ENCODE measurements at regions not wholly inside any gene's neighbourhood (a gene's known extent, or its start where the extent isn't known, plus 50 kb on each side); places are given as distances from the start of the nearest gene placed in this dataset.
"Not testable (repeated sequence)": the region's sequence is repeated elsewhere in the genome, so short reads cannot be mapped to it uniquely, and the experiment has no call there.

DNA sequence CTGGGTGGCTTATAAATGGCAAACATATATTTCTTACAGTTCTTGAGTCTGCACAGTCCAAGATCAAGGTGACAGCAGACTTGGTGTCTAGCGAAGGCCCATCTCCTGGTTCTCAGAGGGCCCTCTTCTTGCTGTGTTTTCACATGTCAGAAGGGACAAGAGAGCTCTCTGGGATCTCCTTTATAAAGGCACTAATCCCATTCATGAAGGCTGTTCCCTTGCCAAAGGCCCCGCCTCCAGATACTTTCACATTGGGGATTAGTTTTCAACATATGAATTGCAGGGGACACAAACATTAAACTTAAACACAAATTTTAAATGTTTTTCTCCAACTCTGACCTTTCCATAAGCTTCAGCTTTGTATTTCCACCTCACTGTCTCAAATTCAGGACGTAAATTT, 1135.0 kb upstream of the TENM3 start:
- no peak for DNase-seq (ENCODE audit: low spot score)

DNA sequence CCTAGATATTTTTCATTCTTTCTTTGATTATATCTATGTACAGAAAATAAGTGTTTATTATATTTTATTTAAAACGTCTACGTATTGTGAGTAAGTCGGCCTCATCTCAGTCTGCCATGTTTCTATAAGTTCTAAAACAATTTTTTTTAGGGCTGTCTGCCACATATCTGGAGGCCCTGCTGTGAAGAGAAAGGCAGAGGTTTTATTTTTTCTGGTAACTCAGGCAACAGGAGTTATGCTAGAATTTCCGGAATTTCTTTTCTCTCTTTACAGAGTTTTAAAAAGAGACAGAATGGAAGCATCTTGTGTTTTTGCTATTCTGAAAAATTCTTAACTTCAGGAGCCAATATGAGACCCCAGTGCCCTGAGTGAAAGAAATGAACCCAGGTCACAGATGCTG, 1124.0 kb upstream of the TENM3 start:
- DNase-seq (ENCODE audit: low spot score) = no peak

DNA sequence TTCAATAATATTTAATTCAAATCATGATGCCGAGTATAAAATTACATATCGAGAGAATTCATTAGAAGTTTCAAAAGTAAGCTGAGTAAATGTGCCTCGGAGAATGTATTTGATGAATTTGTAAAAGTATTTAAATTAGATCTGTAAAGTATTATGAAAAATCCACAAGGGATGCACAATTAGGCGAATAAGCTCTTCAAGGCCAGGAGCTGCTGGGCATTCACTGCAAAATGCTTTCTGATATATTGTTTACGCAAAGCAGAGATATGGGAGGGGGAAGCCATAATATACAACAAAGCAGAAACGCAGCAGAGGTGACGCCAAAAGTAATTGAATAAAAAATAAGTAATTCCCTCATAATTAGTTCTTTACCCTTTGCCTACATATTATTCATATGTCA, 1121.5 kb upstream of the TENM3 start:
- DNase-seq (ENCODE audit: low spot score) = no peak

DNA sequence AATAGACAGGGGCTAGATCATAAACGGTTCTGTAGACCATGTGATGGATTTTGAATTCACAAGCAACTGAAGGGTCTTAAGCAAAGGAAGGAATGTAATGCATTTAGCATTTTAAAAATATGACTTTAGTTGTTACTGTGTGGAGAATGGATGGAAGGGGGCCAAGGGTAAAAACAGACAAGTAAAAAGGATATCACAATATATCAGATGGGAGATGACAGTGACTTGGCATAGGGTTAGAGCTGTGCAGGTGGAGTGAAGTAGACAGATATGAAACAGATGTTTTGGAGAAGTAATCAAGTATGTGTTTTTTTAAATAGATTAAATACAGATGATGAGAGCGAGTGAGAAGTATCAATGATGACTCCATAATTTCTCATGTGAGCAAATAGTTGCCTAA, 1116.0 kb upstream of the TENM3 start:
- no peak for DNase-seq (ENCODE audit: low spot score)

DNA sequence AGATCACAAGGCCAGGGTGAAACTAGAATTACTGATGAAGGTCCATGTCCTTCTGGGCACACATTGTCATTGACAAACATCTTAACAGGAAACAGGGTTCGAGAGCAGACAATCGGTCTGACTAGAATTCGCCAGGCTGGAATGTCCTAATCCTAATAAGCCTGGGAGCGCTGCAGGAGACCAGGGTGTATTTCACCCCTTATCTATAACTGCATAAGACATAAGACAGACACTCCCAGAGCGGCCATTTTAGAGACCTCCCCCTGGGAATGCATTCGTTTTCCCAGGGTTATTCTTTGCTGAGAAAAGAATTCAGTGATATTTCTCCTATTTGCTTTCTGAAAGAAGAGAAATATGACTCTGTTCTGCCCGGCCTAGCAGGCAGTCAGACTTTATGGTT, 1112.9 kb upstream of the TENM3 start:
- DNase-seq (ENCODE audit: low spot score) = not testable (repeated sequence)

DNA sequence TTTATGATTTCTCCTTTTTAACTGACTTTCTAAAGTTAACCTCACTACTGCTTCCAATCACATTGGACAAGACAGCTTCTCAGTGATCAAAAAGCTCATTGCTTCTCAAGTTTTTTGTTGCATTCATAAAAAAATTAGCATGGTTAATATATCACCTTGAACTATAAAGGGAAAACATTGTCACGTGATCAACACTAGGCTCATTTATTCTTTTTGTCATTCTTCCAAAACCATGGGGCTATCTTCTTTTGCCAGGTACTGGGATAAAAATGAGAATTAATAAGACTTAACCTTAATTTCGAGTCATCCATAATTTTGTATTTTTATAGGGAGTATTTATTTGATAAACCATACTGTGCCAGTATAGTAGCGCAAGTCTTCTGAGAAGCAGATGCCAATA, 1105.9 kb upstream of the TENM3 start:
- no peak for DNase-seq (ENCODE audit: low spot score)

DNA sequence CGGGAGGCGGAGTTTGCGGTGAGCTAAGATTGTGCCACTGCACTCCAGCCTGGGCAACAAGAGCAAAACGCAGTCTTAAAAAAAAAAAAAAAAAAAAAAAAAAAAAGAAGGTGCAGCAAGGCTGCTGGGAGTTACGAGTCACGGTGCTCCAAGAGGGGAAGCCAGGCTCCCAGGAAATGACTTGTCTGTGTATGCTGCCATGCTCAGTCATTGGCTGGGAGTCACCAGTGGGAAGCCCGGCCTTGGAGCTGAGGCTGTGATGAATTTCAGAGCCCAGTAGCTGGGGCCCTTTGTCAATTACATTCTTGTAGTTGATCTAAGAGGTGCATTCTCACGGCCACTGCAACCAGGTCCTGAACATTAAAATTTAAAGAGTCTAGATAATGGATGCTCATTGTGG, 1105.1 kb upstream of the TENM3 start:
- no peak for DNase-seq (ENCODE audit: low spot score)

DNA sequence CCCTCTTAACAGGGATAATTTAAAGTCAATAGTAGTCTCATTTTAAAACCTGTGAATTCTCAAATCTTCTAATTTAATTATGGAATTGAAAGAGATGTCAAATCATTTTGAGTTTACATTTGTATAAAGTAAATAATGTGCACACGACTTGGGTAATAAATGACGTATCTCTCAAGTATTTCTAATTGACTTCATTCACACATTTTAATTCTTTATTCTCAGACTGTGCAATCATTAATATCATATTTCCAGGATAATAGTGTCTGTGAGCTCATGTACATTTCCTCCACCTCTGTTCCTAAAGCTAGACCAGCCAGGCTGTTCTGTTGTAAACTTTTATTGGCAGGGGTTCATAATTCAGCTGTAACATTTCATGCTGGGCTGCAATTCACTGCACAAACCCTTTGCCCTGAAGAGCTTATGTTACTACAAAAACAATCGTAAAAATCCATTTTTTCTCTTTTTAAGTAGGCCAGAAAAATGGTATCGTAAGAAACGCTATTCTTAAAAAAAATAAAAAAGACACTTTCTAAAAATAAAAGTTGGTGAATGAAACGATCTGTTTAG, 1103.1 kb upstream of the TENM3 start:
- DNase-seq (ENCODE audit: low spot score) = no peak

DNA sequence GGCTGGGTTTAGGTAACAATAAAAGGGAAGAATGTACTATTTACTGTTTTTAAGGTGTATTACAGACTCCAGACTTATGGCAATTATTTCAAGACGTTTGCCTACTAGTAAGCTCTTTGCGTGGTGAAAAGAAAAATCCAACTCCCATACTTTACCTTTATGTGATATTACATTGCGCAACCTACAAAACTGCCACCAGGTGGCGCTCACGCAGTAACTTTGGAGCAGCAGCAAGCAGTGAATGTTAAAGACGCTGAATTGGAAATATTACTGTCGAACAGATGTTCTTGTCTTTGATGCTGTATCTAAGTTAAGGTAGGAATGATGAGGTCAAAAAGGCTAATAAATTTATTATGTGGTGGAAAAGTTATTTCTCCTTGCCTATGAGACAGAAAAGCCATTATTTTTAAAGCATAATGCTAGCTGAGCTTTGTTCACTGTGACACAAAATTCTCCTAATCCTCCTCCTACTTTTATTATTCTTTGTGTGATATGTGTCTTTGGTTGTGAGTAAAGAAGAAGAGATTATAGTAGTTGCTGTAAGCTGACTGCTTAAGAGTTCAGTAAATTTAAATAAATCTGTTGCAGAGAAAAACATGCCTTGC, 1099.8 kb upstream of the TENM3 start:
- DNase-seq (ENCODE audit: low spot score) = peak; percentile 33

DNA sequence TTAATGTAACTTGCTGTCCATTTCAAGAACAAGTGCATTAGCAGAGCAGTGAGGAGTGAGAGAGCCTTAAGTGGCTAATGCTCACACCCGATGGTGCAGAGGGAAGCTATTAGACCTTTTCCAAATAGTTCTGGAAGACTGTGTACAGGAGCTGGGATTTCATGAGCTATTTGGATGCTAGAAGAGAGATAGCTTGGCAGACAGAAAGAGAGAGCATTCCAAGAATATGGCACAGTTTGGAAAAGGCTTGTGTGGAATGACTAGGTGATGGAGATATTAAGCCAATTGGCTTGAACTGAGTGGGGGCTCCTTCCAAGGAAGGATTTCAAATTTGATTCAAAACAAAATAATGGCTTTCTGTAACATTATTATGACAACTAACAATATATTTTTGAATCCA, 1097.2 kb upstream of the TENM3 start:
- no peak for DNase-seq (ENCODE audit: low spot score)

DNA sequence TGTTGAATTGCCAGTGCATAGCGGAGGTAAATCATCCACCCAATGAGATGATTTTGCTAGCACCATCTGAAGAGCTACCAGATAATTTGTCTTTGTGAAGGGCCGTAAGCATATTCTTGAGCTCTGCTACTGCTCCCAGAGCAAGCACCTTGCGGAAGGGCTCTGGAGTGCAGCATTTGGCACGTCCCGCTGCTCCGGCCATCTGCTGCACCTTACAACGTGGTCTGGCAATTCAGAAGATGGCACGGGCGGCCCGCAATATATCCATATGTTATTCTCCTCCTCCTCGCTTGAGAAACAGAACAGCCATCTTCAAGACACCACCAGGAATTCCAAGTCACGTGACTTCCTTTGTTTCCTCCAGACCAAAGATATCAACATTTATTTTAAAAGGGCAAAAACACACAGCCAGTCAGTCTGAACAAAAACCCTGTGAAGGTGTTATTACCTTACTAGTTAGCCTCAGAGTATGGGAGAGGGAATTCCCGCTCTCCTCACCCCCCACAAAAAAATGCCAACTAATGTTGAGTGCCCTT, 1095.7 kb upstream of the TENM3 start:
- DNase-seq (ENCODE audit: low spot score) = no peak

DNA sequence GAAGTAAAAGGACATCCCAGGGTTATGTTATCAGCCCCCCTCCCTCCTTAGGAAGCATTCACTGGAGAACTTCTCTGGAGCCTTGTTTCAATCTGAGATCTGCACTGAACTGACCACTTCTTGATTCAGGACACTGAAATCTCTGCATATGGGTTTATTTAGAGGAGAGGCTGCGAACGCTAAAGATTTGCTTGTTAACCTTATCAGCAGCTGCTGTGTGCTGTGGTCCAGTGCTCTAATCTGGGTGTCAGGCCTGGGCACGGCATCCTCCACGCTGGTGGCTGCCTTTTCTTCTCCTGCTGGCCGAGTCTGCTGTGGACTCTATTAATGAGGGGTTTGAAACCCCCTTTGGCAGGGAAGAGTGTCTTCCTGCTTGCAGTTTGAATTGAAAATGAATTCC, 1094.7 kb upstream of the TENM3 start:
- no peak for DNase-seq (ENCODE audit: low spot score)

DNA sequence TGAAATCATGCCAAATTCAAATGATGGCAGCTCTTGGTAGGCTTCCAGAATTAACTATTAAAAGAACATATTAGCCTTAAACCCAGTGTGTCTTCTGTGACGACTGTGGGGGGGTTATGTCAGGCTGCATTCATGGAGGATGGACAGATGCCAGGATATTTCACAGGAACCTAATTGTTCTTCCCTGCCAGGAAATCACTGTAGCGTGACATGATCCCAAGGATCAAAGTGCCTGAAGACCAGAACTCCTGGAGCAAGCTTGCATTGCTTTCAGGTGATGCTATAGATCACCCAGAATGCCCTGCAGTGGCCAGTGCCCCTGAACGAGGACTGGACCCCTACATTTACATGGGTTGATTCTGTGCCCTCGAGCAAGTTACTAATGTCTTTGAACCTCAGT, 1093.0 kb upstream of the TENM3 start:
- DNase-seq (ENCODE audit: low spot score) = no peak

DNA sequence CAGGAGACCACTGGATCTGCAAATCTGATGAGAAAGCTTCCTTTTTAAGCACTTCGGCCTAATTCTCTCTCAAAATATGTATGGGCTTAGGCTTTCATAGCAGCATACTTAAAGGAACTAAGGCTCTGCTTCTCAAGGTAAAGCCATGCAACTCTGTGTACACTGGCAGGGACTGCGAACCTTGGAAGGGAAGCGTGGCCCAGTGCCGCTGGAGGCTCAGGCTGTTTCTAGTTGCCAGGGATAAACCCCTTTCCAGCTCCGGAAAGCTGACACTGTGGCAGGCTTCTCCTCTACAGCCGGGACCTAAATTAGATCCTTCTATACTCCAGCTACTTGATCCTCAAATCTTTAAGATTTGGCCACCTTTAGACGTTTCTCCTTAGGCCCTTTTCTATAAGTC, 1091.3 kb upstream of the TENM3 start:
- DNase-seq (ENCODE audit: low spot score) = no peak

DNA sequence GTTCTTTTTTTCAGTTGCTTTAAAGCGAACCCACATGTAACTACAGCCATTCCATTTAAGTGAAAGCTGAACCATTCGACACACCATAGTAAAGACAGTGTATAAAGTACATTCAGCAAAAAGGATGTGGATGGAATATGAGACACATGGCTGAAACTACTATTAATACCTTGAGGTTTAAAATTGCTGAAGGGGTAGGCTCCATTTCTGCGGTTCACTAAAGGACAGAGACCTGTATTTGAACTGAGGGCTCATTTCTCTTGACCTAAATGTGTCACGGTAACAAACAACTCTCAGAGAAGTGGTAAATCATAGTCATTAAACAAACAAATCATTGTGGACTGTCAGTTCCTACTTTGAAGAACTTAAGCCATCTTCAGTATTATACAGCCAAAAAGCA, 1085.6 kb upstream of the TENM3 start:
- no peak for DNase-seq (ENCODE audit: low spot score)

DNA sequence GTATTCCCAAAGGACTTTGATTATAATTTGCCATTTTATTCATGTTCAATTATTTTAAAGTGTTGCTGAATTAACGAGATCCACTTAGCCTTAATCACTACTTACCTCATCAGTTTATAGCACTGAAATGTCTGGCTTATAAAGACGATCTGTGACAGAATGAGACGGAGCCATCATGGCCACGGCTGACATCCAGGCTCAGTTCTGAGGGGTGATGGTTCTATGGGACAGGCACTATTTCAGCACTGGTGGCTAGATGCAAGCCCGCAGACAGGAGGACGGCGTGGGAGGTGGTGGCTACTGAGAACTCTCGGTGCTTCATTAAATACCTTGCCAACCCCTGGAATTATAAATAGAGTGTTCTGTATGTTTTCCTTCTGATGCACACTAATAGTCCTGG, 1084.2 kb upstream of the TENM3 start:
- DNase-seq (ENCODE audit: low spot score) = no peak

DNA sequence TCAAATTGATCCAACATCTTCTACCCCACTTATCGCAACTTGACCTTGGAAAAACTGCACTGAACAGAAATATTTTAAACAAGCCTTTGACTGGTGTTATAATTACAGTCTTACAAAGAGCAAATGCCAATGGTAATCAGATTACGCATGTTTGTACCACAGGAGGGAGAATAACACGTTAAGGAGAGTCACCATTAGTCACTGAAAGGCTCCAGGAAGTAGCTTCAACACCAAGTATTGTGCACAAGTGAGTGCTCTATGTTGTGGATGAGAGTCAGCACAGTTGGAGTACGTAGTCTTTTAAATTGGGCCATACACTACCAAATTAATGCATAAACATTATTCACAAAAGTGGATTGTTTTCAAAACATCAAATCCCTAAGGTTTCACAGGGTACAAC, 1081.5 kb upstream of the TENM3 start:
- no peak for DNase-seq (ENCODE audit: low spot score)

DNA sequence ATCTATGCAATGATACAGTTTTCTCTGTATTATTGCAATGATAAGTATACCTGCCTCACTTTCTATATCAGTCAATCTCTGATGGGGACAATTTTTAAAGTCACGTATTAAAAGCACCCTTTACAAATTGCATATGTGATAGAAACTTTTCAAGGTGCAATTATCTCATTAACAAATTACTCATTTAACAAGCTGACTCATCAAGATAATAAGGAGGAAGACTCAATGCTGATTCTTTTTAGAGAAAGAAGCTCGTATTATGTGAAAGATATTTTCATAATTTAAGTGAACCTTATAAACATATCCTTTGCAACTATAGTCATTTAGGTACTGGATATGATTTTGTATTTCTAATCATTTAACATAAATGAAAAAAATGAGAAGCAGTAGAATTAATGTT, 1080.9 kb upstream of the TENM3 start:
- DNase-seq (ENCODE audit: low spot score) = no peak

DNA sequence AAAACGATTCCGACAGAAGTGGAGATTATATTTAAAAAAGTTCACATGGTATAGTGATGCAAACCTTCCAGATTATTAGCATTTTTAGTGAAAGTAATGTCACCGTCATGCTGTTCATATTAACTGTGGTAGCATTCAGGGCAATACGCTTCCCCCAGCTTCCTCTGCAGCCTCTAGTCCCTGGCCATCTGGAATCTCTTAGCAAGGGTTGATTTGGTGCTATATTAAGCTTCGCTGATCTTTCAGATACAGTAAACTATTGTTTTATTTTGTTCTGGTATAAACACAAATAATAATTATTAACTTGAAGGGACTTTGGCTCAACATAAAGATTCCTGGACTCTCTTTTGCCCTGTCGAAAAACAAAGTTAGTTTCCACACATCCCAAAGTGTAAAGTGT, 1080.5 kb upstream of the TENM3 start:
- no peak for DNase-seq (ENCODE audit: low spot score)

DNA sequence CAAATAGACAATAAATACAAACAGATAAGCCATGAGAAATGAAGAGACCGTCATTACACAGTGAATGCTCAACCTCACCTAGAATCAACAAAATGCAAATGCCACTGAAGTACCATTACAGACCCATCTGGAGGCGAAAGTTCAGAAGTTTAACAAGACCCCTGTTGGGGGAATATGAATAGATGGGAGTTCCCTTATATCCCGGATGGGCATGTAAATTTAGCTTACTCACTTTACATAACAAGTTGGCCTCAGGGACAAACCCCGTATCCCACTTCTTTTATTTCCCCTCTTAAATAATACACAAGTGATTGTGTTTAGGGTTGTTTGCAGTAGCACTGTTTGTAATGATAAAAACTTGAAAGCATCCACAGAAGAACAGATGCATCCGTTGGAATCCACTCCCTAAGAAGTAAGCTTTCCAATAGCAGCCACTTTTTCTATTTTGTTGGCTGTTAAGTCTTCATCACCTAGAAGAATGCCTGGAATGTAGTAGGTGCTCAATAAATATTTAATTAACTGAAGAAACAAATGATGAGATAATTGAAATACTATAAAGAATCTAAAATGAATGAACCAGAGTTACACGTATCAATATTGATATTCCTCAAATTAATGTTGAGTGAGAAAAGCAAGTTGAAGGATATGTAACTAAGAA, 1076.3 kb upstream of the TENM3 start:
- DNase-seq (ENCODE audit: low spot score) = no peak

DNA sequence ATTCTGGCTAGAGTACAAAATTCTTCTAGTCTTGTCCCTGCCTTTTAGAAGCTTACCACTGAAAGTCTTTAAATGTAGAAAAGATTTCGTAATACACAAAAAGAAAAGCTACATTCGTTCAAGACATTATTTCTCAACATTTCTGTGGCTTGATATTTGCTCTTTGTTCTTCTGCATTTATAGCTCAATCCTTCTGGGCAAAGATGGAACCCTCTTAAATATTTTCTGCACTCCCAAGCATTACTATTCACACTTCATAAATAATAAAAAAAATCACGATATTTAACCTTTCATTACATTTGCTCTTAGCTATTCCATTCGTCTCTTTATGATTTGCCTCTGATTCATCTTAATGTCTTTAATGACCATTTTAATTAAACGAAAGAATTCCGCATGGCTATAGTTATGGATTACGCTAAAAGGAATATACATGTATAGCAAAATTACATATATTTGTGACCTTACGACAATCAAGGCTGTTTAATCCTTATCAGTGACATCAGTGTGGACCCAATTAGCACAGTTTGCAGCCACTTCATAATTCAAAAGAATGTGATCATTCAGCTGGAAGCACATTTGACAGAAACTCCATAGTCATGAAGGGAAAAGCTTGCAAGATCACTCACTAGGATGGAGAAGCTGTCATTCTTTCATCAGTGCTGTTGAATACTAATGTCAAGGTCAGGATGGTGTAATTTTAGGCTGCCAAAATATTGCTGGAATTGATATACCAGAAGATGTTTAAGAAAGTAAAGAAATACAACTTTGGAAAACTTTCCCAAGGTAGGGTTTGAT, 1075.0 kb upstream of the TENM3 start:
- no peak for DNase-seq (ENCODE audit: low spot score)

DNA sequence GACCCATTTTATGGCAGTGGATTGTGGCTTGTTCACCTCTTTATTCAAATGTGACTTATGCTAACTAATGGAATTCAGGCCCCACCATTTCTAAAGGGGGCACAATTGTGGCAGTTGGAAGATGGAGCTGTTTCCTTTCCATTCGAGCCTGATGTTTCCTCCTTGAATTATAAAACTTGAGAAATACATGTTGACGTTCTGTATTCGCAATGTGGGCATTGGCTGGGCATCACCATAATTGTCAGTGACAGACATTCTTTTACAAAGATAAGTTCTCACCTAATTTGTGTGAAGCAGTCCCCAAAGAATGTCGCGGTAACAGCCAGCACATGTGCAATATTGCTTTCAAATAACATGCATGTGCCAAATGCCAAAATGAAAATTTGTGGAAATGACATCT, 1070.2 kb upstream of the TENM3 start:
- DNase-seq (ENCODE audit: low spot score) = no peak

DNA sequence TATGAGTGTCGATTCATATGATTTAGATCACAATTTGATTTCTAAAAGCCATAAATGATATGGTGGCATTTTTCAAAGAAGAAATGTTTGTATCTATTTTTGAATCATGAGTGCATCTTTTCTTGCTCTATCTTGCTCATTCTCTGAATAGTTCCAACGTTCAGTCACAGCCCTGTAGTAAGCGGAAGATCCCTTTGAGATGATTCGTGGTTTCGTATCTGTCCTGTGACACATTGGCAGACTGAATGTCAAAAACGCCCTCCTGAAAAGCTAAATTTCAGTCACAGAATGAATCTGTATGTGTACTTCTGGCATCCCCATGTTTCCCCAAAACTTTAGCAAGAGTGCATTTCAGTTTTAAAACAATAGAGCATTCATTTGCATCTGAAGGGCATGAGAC, 1066.9 kb upstream of the TENM3 start:
- DNase-seq (ENCODE audit: low spot score) = no peak

All from germinal center (tissue), 1 donor.